ENCODE measurements at regions not wholly inside any gene's neighbourhood (a gene's known extent, or its start where the extent isn't known, plus 50 kb on each side); places are given as distances from the start of the nearest gene placed in this dataset.

DNA sequence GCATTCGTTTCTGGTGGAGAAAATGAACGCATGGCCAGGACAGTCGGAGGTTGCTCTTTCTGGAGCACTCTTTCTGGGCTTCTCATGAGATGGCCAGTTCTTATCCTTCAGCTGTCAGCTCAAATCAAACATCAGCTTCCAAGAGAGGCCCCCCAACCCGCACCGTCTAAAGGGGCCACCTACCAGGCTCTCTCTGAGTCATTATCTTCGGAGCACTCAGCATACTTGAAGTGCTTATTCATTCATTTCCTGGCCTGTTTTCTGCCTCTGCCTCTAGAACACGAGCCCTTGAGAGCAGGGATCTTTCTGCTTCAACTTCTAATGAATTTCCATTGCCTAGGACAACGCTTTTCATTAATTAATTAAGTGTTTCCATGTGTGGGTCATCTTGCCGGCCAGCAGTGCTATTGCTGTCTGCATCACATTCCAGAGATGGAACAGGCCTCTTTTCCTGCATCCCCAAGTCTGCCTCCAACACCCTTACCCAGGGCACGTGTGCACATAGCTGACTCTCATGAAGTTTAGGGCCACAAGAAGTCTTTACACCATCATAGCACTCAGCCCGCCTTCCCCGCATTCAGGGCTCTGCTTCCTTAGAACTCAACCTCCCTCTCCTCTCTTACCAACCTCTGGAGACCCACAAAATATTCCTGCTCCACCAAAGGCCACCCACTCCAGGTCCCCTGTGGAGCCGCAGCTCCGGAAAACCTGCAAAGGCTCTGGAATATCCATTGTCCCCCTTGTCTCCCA lies 52.1 kb upstream of the LAPTM5 start:
- TF ChIP-seq, protein P1, sequence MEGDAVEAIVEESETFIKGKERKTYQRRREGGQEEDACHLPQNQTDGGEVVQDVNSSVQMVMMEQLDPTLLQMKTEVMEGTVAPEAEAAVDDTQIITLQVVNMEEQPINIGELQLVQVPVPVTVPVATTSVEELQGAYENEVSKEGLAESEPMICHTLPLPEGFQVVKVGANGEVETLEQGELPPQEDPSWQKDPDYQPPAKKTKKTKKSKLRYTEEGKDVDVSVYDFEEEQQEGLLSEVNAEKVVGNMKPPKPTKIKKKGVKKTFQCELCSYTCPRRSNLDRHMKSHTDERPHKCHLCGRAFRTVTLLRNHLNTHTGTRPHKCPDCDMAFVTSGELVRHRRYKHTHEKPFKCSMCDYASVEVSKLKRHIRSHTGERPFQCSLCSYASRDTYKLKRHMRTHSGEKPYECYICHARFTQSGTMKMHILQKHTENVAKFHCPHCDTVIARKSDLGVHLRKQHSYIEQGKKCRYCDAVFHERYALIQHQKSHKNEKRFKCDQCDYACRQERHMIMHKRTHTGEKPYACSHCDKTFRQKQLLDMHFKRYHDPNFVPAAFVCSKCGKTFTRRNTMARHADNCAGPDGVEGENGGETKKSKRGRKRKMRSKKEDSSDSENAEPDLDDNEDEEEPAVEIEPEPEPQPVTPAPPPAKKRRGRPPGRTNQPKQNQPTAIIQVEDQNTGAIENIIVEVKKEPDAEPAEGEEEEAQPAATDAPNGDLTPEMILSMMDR (IDR thresholded peaks at IDR 0.05), result no peak
- TF ChIP-seq, protein P2, sequence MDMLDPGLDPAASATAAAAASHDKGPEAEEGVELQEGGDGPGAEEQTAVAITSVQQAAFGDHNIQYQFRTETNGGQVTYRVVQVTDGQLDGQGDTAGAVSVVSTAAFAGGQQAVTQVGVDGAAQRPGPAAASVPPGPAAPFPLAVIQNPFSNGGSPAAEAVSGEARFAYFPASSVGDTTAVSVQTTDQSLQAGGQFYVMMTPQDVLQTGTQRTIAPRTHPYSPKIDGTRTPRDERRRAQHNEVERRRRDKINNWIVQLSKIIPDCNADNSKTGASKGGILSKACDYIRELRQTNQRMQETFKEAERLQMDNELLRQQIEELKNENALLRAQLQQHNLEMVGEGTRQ (CRISPR knock-in tag; IDR thresholded peaks at IDR 0.05), result no peak
- TF ChIP-seq, protein P3, sequence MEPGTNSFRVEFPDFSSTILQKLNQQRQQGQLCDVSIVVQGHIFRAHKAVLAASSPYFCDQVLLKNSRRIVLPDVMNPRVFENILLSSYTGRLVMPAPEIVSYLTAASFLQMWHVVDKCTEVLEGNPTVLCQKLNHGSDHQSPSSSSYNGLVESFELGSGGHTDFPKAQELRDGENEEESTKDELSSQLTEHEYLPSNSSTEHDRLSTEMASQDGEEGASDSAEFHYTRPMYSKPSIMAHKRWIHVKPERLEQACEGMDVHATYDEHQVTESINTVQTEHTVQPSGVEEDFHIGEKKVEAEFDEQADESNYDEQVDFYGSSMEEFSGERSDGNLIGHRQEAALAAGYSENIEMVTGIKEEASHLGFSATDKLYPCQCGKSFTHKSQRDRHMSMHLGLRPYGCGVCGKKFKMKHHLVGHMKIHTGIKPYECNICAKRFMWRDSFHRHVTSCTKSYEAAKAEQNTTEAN (CRISPR knock-in tag; IDR thresholded peaks at IDR 0.05), result no peak
- TF ChIP-seq, protein P4, sequence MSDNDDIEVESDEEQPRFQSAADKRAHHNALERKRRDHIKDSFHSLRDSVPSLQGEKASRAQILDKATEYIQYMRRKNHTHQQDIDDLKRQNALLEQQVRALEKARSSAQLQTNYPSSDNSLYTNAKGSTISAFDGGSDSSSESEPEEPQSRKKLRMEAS (CRISPR knock-in tag; IDR thresholded peaks at IDR 0.05), result no peak
- no peak for TF ChIP-seq EMX1 (CRISPR knock-in tag; IDR thresholded peaks at IDR 0.05)
- no peak for TF ChIP-seq TP53 (CRISPR knock-in tag; IDR thresholded peaks at IDR 0.05)
- TF ChIP-seq, protein P5, sequence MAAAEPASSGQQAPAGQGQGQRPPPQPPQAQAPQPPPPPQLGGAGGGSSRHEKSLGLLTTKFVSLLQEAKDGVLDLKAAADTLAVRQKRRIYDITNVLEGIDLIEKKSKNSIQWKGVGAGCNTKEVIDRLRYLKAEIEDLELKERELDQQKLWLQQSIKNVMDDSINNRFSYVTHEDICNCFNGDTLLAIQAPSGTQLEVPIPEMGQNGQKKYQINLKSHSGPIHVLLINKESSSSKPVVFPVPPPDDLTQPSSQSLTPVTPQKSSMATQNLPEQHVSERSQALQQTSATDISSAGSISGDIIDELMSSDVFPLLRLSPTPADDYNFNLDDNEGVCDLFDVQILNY (CRISPR knock-in tag; IDR thresholded peaks at IDR 0.05), result no peak
- no peak for TF ChIP-seq CBFB (CRISPR knock-in tag; IDR thresholded peaks at IDR 0.05; ENCODE audit: low read depth)
- TF ChIP-seq NR3C1 (CRISPR knock-in tag; conservative IDR thresholded peaks at IDR 0.05; ENCODE audit: low read depth), result no peak
- TF ChIP-seq SP1 (CRISPR knock-in tag; conservative IDR thresholded peaks at IDR 0.05), result no peak
- TF ChIP-seq ZNF219 (CRISPR knock-in tag; IDR thresholded peaks at IDR 0.05; ENCODE audit: borderline replicate concordance), result no peak
- TF ChIP-seq JUN (CRISPR knock-in tag; IDR thresholded peaks at IDR 0.05), result no peak
